GM18520 (cell line): ENCODE measurements at regions not wholly inside any gene's neighbourhood (a gene's known extent, or its start where the extent isn't known, plus 50 kb on each side); places are given as distances from the start of the nearest gene placed in this dataset.

ENCODE experiments used
- ATAC-seq: cut with Tn5 transposase; IDR thresholded peaks from one replicate; pipeline ENCODE4 v1.9.1; 2021; ENCODE audit not compliant: unreplicated experiment

- no peak for ATAC-seq
Measured at GRCh38 chr4:146998157-146998556, 52.5 kb upstream of the TTC29 start.

- ATAC-seq: no peak
Measured at GRCh38 chr4:147003956-147004809, 58.5 kb upstream of the TTC29 start.

GRCh38 chr4:147006229-147006628, 60.6 kb upstream of the TTC29 start:
- no peak for ATAC-seq

DNA sequence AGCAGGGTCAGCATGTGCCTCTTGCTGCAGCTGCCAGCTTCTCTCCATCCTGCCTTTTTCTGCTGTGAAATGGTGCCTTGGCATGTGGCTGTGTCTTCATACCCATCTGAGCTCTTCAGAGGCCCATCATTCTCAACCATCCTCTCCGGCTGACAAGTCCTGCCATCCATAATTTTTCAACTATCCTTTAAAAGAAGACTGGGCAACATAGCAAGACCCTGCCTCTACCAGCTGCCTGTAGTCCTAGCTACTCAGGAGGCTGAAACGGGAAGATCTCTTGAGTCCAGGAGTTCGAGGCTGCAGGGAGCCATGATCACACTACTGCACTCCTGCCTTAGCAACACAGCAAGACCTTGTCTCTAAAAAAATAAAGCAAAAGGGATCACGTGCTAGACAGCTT, 64.2 kb upstream of the TTC29 start:
- no peak for ATAC-seq

GRCh38 chr4:147011411-147011810, 65.7 kb upstream of the TTC29 start:
- ATAC-seq: no peak

DNA sequence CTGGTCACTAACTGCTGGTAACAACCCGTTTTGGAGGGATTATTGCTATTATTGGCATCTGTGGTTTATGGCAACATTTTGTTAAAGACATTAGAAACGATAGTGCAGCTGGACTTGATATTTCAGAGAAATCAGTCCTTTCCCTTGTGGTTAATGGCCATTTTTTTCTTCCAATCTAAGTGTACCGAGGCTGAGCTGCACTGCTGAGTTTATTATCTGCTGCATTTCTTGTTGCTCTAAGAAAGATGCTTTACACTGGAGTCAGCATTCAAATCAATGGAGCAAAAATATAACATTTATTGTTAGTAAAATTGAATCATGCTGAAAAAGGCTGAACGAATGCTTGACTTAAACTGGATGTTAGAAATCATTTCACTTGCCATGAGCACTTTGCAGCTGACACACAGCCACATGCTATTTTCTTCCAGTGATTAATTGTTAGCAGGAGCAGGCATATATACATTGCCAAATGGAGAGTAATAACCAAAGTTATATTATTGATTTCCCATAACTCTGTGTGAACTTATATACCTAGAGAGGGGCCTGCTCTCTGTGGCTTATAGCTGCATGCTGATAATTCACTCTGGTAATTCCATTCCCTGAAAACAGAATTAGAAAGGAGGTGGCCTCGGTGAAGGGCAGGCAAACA, 66.5 kb upstream of the TTC29 start:
- no peak for ATAC-seq

DNA sequence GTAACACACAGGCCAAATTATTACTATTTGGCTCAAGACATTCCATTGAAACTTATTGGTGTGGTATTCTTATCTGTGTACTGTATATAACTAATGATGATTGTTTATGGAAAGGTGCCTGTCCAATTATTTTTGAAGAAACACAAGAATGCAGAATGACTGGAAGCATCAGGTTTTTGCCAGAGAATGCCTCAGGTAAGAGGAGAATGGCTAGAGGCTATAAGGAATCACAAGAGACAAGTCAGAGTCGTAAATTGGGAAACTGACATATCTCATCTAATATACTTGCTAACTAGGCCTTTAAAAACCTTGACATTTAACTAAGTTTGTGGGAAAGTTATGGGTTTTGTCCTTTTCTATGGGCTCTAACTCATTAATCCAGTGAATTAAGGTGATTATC, 69.3 kb upstream of the TTC29 start:
- no peak for ATAC-seq

DNA sequence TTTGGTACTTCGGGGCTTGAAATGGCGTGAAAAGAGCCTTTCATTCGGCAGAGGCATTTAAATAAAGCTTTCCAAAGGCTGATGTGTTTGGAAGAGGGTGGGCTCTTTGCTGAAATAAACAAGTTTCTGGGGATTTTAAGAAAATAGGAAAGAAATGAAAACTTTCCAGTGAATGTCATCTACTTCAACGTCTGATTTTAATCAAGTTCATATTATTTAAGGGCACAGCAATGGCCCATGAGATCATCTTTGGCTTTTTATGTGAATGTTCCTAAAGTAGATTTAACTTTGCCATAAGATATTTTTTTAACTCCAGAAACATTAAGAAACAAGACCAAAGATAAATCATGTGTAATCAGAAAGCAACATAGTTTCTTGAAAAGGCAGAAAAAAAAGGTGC, 69.8 kb upstream of the TTC29 start:
- no peak for ATAC-seq

DNA sequence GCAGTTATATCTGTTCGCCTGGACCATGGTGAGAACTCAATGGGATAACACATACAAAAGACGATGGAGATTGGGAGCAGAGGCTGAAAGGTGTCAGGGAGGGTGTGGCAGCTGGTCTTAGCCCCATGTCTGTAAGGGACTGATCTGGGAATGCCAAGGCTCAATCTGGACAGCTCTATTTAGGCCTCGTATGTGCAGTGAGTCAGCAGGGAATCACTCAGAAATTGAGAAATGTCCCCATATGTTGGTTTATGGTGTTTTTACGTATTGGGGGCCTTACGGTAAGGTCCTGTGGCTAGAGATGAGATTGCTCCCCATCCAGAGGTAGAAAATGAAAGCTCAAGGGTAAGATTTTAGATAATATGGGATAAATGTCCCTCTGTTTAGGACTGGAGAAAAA, 71.4 kb upstream of the TTC29 start:
- ATAC-seq: no peak

DNA sequence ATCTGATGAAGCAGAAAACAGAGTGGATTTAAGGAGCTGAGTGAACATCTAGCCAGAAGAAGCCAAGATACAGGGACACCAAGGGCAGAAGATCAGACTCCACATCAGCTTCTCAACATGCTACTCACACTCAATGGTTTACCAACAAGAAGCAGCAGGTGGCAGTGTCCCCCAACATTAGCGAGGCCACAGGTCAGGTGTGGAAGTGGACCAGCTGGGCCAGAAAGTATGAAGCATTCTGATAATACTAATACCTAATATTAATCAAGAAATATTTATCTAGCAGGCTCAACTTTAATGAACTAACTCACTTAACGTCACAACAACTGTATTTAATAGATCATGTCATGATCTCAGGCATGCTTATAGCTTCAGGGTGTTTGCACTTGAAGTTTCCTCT, 73.4 kb upstream of the TTC29 start:
- ATAC-seq: peak; percentile 71

DNA sequence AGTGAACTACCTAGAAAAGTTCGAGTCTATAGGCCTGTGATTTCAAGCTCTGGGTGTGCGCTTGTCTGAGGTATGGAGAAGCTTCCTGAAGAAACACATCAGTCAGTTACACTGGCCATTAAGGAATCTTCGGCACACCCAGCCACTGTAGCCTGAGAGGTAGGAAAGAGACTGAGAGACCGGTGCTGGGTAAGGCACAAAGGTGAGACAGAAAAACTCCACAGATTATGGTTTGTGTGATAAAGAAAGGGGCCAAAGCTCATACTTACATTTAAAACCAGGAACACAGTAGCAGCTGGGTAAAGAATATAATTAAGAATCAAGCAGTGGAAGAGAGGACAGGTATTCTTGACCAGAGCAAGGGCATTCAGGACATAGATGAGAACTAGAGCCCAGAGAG, 74.8 kb upstream of the TTC29 start:
- no peak for ATAC-seq

GRCh38 chr4:147025042-147025441, 79.4 kb upstream of the TTC29 start:
- ATAC-seq: no peak

- no peak for ATAC-seq
Measured at GRCh38 chr4:147029296-147029695, 83.6 kb upstream of the TTC29 start.

- no peak for ATAC-seq
Measured at GRCh38 chr4:147034372-147034771, 88.7 kb upstream of the TTC29 start.

- no peak for ATAC-seq
Measured at GRCh38 chr4:147037069-147037468, 91.4 kb upstream of the TTC29 start.

DNA sequence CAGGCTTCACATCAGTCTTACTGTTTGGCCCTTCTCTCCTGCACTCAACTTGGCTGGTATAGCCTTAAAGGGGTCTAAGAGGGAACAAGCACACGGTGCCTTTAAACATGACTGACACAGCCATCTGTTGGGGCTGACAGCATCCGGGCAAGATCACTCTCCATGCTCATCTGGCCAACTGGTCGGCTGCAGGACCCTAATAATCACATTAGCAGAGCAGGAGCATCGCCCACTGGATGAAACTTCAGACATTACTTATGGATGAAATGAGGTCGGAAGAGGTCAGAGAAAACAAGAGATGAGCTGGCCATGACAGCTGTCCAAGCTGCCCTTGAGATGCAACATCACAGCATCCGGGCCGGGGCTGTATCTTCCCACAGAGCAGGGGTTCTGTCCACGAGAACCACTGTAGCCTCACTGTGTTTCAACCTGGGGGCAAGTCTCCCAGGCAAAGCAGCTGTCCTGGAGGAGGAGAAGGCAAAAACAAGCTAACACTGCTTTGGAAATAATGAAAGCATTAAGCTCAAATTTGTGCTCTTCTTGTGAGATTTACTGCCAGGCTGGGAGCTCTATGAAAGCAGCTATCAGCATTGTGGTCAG, 94.4 kb upstream of the TTC29 start:
- ATAC-seq: no peak

DNA sequence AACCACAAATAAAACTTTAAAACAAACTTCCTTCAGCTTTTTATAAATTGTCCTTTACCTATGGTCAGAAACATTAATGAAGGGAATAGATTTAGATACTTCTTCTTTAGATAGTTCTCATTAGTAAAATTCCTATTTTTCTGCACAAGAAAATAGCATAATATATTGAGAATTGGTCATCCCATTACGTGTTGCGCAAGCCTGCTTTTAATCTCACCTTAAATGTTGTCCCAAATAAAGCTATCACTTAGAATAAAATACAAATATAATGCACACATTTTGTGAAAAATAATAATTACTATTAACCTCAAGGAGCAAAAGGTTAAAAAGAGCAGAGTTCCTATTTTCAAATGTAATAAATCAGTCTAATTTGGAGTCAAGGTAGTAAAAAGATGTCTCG, 95.2 kb upstream of the TTC29 start:
- ATAC-seq: no peak

DNA sequence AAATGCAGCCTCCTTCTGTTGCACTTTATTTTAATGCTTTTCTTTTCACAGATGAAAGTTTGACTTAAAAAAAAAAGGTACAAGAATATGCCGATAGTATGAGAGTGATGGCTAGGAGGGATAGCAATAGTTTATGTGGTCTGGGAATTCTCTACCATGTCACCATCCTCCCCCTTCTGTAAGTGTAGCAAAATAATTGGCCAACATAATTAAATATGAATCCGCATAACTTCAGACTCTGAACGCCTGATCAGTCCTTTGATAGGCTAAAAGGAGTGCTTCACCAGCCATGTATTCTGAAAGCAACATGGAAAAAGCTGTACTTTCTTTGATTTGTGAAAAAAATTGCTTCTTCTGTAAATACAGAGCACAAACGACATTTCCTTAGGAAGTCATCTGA, 95.7 kb upstream of the TTC29 start:
- no peak for ATAC-seq

GRCh38 chr4:147042046-147042445, 96.4 kb upstream of the TTC29 start:
- no peak for ATAC-seq

GRCh38 chr4:147044241-147044640, 98.6 kb upstream of the TTC29 start:
- ATAC-seq: no peak

- no peak for ATAC-seq
Measured at GRCh38 chr4:147049946-147050345, 104.3 kb upstream of the TTC29 start.

DNA sequence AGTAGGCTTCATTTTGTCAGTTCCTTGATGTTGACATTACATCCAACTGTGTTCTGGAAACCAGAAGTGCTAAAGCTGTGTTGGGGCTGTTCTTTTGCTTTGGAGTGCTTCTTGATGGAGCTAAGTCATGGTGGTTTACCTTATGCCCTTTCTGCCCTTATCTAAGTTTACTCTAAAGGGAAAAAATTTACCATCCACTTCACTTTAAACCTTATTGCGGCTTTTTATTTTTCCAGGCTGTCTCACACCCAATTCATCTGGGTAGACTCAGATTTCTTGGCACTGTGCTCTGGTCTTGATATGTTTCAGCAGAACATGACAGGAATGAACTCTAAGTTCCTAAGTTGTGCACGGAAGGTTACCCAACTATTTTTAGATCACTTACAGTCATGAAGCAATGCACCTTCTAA, 104.7 kb upstream of the TTC29 start:
- no peak for ATAC-seq
